SK-N-MC (cell line): ENCODE measurements at regions not wholly inside any gene's neighbourhood (a gene's known extent, or its start where the extent isn't known, plus 50 kb on each side); places are given as distances from the start of the nearest gene placed in this dataset.

Experiments used
- EZH2 ChIP-seq: fragments of 200-600 bp; sonication (generic); IDR thresholded peaks from one replicate; pipeline ENCODE4 v1.6.1; 2017; ENCODE audit warnings: antibody characterized with exemption
- POLR2AphosphoS5 ChIP-seq: IDR thresholded peaks from 2 replicates; pipeline ENCODE4 v1.6.1; 2012; ENCODE audit warnings: mild to moderate bottlenecking, low read depth, low read length, borderline replicate concordance

- TF ChIP-seq EZH2 (no peak), POLR2AphosphoS5 (no peak)
Observed at GRCh38 chr5:116939641-116940040, 365.0 kb upstream of the SEMA6A start.
